Calu3 (cell line): ENCODE measurements at regions not wholly inside any gene's neighbourhood (a gene's known extent, or its start where the extent isn't known, plus 50 kb on each side); places are given as distances from the start of the nearest gene placed in this dataset.

ENCODE experiments used
- BruUV-seq: library from RNA; stranded (reverse); fragments of 400-500 nt; replicated peaks from 2 replicates; lab custom pipeline; 2021; lab: Mats Ljungman, UMichigan
- CTCF ChIA-PET: fragments of 300-600 bp; sonication (Branson Sonifier 250); formaldehyde crosslinking; loops from one replicate; lab custom pipeline; 2022; ENCODE audit warnings: antibody characterized with exemption; lab: Charles Lee
- DNase-seq: peaks from one replicate; pipeline ENCODE4 v3.0.0; 2022
- H3K27ac Mint-ChIP-seq: one replicate; pipeline ENCODE4 v1.8.0; 2022; ENCODE audit warnings: mixed read lengths; ENCODE audit not compliant: unreplicated experiment
- H3K27me3 Mint-ChIP-seq: one replicate; pipeline ENCODE4 v1.8.0; 2022; ENCODE audit warnings: mixed read lengths; ENCODE audit not compliant: unreplicated experiment
- H3K36me3 Mint-ChIP-seq: one replicate; pipeline ENCODE4 v1.8.0; 2022; ENCODE audit warnings: mild to moderate bottlenecking, moderate library complexity, mixed read lengths; ENCODE audit not compliant: insufficient read depth, unreplicated experiment
- H3K4me1 Mint-ChIP-seq: one replicate; pipeline ENCODE4 v1.8.0; 2022; ENCODE audit warnings: mild to moderate bottlenecking, low read depth, mixed read lengths; ENCODE audit not compliant: unreplicated experiment
- H3K4me3 Mint-ChIP-seq: one replicate; pipeline ENCODE4 v1.8.0; 2022; ENCODE audit warnings: mild to moderate bottlenecking, low read depth, moderate library complexity, mixed read lengths; ENCODE audit not compliant: unreplicated experiment
- H3K9me3 Mint-ChIP-seq: one replicate; pipeline ENCODE4 v1.8.0; 2022; ENCODE audit warnings: low read depth, mixed read lengths; ENCODE audit not compliant: unreplicated experiment
- intact Hi-C: fragments of 100-400 bp; cut with micrococcal nuclease; formaldehyde crosslinking; loops from one replicate; pipeline ENCODE4 v1.10.0; 2022; ENCODE audit not compliant: unreplicated experiment
- TF ChIP-seq, protein P1 (sequence below): fragments of 200-600 bp; IDR thresholded peaks from one replicate; pipeline ENCODE4 v1.8.0; 2022; ENCODE audit warnings: antibody characterized with exemption; ENCODE audit not compliant: unreplicated experiment

DNA sequence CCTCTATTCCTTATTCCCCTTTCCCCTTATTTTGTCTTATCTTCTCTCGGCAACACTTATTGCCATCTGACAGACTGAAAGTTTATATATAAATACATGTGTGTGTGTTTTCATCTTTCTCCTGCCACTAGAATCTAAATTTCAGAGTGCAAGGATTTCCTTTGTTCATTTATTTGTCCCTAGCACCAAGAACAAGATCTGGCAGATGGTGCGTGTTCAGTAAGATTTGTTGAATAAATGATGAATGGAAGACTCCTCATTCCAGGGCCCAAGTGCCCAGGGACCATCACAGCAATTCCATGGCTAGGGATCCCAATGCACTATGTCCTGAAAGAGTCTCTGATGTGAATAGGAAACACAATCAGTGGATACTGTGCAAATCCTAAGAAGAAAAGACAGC is 97.9 kb upstream of the EEA1 start:
- Mint-ChIP-seq H3K36me3 (no peaks in the 10 kb centered on the region), H3K27me3 (no peaks in the 10 kb centered on the region), H3K27ac (no peak overlapping the region), H3K4me1 (peaks cover 17% of the 10 kb centered on the region), H3K9me3 (no peaks in the 10 kb centered on the region), H3K4me3 (no peak overlapping the region)
- CTCF ChIA-PET: no interaction called here
- intact Hi-C loops: loop anchor here (10.0 kb wide), 1 partner anchor 288 kb away; no protein-coding TSS in a partner anchor
- TF ChIP-seq, protein P1, sequence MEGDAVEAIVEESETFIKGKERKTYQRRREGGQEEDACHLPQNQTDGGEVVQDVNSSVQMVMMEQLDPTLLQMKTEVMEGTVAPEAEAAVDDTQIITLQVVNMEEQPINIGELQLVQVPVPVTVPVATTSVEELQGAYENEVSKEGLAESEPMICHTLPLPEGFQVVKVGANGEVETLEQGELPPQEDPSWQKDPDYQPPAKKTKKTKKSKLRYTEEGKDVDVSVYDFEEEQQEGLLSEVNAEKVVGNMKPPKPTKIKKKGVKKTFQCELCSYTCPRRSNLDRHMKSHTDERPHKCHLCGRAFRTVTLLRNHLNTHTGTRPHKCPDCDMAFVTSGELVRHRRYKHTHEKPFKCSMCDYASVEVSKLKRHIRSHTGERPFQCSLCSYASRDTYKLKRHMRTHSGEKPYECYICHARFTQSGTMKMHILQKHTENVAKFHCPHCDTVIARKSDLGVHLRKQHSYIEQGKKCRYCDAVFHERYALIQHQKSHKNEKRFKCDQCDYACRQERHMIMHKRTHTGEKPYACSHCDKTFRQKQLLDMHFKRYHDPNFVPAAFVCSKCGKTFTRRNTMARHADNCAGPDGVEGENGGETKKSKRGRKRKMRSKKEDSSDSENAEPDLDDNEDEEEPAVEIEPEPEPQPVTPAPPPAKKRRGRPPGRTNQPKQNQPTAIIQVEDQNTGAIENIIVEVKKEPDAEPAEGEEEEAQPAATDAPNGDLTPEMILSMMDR: no peak
- BruUV-seq: no TSS peak
- DNase-seq: no peak

DNA sequence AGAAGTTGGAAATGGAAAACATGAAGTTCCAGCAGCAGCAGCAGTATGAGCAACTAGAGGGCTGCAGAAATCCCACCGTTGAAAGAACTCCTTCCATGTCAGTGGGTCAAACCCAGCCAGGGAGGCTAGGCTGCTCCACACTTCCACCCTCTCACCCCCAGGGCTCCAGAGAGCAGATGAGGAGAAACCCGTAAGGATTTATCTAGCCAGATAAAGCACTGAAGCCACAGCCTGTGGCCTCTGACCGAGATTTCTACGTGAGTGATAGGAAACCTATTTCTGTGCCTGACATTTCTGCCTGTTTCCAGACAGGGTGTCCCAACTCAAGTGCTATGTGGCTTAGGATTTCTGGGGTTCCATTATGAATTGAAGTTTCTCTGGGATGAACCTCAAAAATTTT is 100.0 kb upstream of the EEA1 start:
- H3K4me1 Mint-ChIP-seq: no peaks in the 10 kb centered on the region
- no TSS peak for BruUV-seq
- no peak overlapping the region for H3K27ac Mint-ChIP-seq
- CTCF ChIA-PET: no interaction called here
- peaks cover 2% of the 10 kb centered on the region for H3K27me3 Mint-ChIP-seq
- no peaks in the 10 kb centered on the region for H3K9me3 Mint-ChIP-seq
- no peak overlapping the region for H3K4me3 Mint-ChIP-seq
- no peak for DNase-seq
- TF ChIP-seq, protein P1: no peak
- H3K36me3 Mint-ChIP-seq: no peaks in the 10 kb centered on the region
- intact Hi-C loops: loop anchor here (10.0 kb wide), 1 partner anchor 286 kb away; no protein-coding TSS in a partner anchor

DNA sequence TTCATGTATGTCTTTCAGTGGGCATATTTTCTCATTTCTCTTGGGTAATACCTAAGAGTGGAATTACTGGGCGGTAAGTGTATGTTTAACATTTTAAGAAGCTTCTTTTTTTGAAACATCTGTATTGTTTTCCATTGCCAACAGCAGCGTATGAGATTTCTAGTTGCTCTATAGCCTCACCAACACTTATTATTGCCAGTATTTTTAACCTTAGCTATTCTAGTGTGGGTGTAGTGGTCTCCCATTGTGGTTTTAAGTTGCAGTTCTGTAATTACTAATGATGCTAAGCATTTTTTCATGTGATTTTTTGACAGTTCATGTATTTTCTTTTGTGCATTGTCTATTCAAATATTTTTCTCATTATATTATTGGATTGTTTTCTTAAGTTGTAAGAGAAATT is 101.9 kb upstream of the EEA1 start:
- DNase-seq: no peak
- no peaks in the 10 kb centered on the region for H3K4me1 Mint-ChIP-seq
- CTCF ChIA-PET: no interaction called here
- no peaks in the 10 kb centered on the region for H3K36me3 Mint-ChIP-seq
- peaks cover 15% of the 10 kb centered on the region for H3K27me3 Mint-ChIP-seq
- H3K9me3 Mint-ChIP-seq: no peaks in the 10 kb centered on the region
- no peak overlapping the region for H3K27ac Mint-ChIP-seq
- TF ChIP-seq, protein P1: no peak
- H3K4me3 Mint-ChIP-seq: no peak overlapping the region
- intact Hi-C loops: no loop called here
- no TSS peak for BruUV-seq

- Mint-ChIP-seq H3K27me3 (peaks cover 15% of the 10 kb centered on the region), H3K4me1 (no peaks in the 10 kb centered on the region), H3K27ac (no peak overlapping the region), H3K4me3 (no peak overlapping the region), H3K36me3 (no peaks in the 10 kb centered on the region), H3K9me3 (no peaks in the 10 kb centered on the region)
- TF ChIP-seq, protein P1: no peak
- no TSS peak for BruUV-seq
- intact Hi-C loops: no loop called here
- no peak for DNase-seq
- CTCF ChIA-PET: no interaction called here
Observed at GRCh38 chr12:93032758-93033157, 103.7 kb upstream of the EEA1 start.
